NCI-H1092 treated with DMSO at 0.1 percent for 48 hours (cell line): ENCODE measurements at regions not wholly inside any gene's neighbourhood (a gene's known extent, or its start where the extent isn't known, plus 50 kb on each side); places are given as distances from the start of the nearest gene placed in this dataset.

ENCODE experiments used
- DNase-seq: peaks from one replicate; lab custom pipeline; 2025; lab: John Stamatoyannopoulos, UW

- no peak for DNase-seq
Observed at GRCh38 chr13:77480066-77480465, 55.4 kb upstream of the SCEL start.

DNA sequence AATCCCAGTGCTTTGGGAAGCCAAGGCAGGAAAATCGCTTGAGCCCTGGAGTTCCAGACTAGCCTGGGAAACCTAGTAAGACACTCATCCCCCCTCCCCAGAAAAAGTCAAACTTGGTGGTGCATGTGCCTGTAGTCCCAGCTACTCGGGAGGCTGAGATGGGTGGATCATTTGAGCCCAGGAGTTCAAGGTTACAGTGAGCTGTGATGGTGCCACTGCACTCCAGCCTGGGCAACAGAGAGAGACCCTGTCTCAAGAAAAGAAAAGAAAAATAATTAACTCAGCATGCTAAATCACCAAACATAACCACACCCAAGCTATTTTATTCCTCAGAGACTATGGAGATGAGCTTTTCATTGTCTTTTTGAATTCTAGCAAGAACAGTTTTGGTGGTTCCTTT is 56.2 kb upstream of the SCEL start:
- DNase-seq: no peak

GRCh38 chr13:77477299-77477848 is 58.1 kb upstream of the SCEL start:
- no peak for DNase-seq

DNA sequence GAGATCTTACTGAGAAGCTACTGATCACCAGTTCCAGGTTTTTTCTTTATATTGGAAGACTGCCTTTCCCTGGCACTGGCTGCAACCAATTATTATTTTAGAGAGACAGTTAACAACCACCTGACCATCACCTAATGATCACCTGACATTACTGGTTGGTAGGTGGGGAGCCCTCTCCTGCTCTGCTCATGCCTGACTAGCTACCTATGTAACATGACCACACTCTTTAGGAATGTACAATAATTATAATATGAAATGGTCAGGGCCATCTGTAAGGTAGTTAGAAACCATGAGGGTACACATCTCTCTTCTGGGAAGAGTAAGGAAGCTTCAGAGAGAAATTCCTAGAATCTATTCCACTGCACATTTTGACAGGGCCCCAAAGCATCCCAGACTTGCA is 59.0 kb upstream of the SCEL start:
- DNase-seq: no peak

GRCh38 chr13:77475345-77476084 is 60.0 kb upstream of the SCEL start:
- DNase-seq: no peak

DNA sequence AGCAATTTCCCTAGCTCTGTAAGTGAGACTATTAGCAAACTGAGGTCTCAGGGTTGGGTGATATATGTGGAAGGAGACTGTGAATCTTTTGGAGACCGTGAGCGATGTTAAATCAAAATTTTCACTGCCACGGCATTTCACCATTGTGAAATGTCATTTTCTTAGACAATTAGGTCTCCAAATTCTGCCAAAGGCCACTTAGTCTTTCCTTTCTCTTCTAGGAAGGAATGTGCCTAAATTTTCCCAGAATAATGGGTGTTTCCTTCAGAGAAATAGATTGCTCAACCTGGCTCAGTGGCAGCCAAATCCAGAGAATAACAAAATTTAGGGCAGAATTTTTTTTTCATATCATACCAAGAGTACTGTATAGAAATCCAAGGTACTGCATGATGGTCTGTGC is 64.5 kb upstream of the SCEL start:
- no peak for DNase-seq

DNA sequence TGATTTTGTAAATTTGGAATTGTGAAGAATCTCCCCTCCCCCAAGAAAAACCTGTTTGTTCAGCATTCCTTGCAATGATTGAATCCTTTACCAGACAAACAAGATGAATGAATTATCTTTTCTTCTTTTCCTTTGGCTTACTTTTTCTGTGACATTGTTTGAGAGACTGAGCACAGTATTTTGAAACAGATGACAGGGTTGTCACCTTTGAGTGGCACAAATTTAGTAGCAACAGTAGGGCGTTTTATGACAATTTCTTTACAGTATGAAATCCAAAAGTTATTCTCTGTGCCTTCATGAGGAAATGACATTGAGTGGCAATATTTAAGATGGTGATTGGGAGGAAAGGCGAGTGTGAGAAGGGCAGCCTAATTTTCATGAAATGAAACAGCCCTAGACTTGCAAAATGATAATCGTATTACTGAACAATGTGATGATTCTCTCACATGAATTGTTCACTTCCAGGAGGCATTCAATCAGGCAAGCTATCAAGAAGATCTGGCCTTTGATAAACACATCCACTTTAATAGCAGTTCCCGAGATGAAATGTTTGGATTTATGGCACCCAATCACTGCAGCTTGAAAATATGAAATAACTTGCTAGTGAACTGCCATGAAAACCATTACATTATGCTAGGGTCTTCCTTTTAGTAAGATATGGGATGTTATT is 68.6 kb upstream of the SCEL start:
- no peak for DNase-seq

DNA sequence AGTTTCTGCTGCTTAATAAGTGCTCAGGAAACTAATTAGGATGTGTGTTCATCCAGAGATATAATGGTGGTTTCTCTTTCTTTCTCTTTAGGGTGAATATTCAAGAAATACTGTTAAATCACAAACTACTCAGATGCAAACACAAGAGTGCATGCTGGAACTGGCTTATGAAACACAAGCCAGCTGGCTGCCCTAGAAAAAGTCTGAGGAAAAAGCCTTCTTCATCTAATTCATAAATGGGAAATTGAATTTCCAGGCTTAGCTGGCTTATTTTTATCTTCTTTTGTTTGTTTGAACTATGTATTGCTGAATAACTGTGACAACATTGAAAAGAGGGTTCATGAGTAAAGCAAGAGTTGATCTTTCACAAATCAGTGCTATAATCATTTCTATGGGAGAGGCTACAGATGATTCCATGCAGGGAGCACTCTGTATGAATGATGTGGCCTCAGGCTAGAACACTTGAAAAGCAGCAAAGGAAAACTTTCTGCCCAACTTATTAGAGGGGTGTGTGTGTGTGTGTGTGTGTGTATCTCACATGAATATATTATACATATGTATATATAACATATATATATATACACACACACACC is 69.8 kb upstream of the SCEL start:
- no peak for DNase-seq

GRCh38 chr13:77460195-77460594 is 75.3 kb upstream of the SCEL start:
- no peak for DNase-seq

DNA sequence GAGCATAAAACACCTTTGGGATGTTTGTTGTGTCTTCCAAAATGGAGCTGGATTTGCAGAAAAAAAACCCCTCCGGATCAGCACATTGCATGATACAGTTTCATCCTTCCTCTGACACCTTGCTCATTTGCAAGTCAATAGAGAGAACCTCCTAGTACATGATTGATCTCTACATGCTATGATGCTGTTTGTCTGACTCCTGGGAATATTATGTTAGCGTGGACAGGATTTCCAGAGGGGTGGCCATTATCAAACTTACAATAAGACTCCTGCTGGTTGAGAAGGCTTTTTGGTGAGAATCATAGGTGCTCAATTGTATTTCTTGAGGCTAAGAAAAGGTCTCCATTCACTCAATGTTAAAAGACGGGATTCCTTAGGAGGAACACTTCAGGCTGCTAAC is 75.9 kb upstream of the SCEL start:
- no peak for DNase-seq

GRCh38 chr13:77458736-77459135 is 76.8 kb upstream of the SCEL start:
- peak; percentile 22 for DNase-seq

- DNase-seq: no peak
Observed at GRCh38 chr13:77457966-77458365, 77.5 kb upstream of the SCEL start.

GRCh38 chr13:77456271-77456670 is 79.2 kb upstream of the SCEL start:
- no peak for DNase-seq

DNA sequence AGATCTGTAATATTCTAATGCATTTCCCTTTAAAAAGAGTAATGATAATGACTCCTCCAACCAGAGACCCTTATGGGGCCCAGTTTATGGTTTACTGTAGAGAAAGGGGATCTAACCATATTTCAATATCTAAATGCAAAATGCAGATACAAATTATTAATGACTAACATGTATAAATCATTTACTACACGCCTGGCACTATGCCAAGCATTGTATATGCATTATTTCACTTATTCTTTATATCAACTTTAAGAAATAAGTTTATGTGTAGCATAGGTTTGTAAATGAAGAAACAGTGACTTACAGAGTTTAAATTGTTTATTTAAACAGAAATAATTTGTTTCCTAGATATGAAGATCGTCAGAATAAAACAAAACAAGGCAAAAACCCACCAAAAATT is 86.2 kb upstream of the SCEL start:
- DNase-seq: no peak

GRCh38 chr13:77448689-77449088 is 86.8 kb upstream of the SCEL start:
- no peak for DNase-seq

- DNase-seq: no peak
Observed at GRCh38 chr13:77443511-77443910, 92.0 kb upstream of the SCEL start.

DNA sequence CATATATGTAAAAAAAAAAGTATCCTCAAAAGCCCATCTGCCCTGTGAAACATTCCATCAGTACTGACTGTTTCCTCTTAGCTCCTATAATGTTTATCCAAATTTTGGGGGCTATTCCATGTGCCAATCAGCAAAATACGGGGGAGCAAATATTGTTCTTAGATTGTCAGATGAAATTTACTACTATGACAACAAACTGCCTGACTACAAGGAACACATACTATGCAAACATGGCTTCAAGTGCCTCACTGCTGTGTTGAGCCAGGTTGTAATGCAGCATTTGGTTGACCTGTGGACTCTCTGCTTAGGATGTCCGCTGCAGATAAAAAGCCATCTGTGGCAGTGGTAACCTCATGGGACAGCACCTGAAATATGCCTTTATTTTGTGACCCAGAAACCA is 98.2 kb upstream of the SCEL start:
- DNase-seq: no peak

- no peak for DNase-seq
Observed at GRCh38 chr13:77434289-77434688, 101.2 kb upstream of the SCEL start.

DNA sequence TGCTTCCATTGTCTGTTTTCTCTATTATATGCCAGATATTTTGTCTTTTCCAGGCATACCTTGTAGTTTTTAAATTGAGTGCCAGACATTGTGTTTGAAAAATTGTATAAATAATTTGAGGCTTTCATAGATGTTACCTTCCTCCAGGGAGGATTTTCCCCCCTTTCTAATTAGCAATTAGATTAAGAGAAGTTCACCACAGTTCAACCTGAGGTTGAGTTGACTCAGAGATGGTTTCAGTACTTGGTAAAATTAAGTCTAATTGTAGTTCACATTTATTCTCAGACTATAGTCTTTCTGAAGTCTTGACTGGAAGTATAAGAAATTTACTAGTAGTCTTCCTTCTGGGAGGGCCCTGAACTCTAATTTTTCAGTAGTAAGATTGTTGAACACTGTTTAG is 104.1 kb upstream of the SCEL start:
- no peak for DNase-seq

DNA sequence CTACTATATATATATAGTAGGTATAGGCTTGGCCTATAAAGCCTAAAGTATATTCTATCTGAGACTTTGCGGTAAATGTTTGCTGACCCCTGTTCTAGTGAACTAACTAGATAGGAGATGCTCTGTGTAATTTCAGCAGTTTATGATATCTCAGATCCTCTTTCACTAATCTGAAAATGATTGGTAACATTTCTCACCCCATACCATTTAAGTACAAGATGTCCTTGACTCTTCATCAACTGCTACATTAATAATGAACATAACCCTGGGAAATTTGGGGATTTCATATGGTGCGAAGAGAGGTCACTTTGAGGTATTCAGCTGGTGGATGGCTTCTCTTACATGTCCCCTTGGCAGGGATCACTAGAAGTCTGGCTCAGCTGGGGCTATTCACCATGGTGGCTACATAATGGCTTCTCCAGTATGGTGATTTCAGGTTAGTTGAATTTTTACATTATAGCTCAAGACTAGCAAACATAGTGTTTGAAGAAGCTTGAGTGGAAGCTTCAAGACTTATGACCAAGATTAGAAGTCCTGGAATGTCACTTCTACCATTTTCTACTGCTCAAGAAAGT is 103.6 kb upstream of the MYCBP2 start:
- no peak for DNase-seq

DNA sequence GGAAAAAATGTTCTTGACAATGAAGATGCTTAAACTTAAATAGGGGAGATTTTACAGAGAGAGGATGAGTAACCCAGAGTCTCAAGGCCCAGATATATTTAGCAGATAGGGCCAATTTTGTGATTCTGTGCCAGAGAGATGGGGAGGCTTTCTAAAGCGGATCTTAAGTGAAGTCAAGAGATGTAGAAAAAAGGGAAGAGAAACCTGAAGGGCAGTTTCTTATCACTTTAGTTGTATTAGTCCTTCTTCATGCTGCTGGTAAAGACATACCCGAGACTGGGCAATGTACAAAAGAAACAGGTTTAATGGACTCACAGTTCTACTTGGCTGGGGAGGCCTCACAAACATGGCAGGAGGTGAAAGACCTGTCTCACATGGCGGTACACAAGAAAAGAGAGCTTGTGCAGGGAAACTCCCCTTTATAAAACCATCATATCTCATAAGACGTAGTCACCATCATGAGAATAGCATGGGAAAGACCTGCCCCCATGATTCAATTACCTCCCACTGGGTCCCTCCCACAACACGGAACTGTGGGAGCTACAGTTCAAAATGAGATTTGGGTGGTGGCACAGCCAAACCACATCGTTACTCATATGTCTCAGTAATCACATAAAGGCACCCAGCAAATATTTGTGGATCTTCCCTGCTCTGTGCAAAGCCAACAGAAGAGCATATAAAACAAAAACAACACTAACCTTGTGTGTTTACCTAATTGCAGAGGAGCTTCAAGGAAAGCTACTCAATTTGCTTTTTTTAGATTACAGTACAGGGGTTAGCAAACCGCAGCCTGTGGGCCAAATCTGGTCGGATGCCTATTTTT is 102.6 kb upstream of the MYCBP2 start:
- no peak for DNase-seq

- DNase-seq: no peak
Observed at GRCh38 chr13:77425705-77426104, 98.8 kb upstream of the MYCBP2 start.
